ENCODE measurements at regions not wholly inside any gene's neighbourhood (a gene's known extent, or its start where the extent isn't known, plus 50 kb on each side); places are given as distances from the start of the nearest gene placed in this dataset.

DNA sequence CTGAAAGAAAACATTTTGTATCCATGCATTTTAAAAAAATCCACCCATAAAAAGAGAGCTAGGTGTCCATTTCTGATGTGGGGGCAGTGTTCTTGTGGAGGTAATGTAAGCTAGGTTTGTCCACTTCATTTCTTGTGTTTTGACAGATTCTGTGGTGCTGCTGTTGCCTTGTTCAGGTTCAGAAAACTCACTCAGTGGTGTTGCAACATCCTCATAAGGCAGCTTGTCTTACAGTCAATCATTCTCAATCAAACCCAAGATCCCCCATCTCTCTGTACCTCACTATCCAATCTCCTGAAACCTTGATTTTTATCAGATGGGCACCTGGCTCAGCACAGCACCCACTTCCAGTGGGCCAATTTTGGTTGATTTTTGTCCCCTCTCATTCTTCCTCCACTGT, 94.1 kb downstream of the TENT5C start:
- H3K56ac ChIP-seq (ENCODE audit: extremely low read depth, insufficient read depth, low read length), result no peak overlapping the region
- H4K91ac ChIP-seq (ENCODE audit: insufficient read depth, low read depth, low read length), result no peak overlapping the region
- H3K4me3 ChIP-seq (ENCODE audit: insufficient read depth, low read depth, low read length), result no peak overlapping the region
- H2BK120ac ChIP-seq (ENCODE audit: low read depth, low read length), result no peak overlapping the region
- H3K4ac ChIP-seq (ENCODE audit: low read depth, low read length), result 0 out of 2 replicates have a peak overlapping the region, but pooled peaks have one; percentile 20
- no peaks in the 10 kb centered on the region for H3K9me3 ChIP-seq (ENCODE audit: control insufficient read depth, insufficient read depth, low read length)
- no peak overlapping the region for H3K9ac ChIP-seq (ENCODE audit: low read depth, low read length)
- ChIA-PET CTCF (no interaction called here), POLR2A (ENCODE audit: unreplicated experiment) (no interaction called here)
- no peak overlapping the region for H2BK15ac ChIP-seq (ENCODE audit: low read depth, low read length)
- DNase-seq (no peak), ATAC-seq (ENCODE audit: low read depth) (no peak)
- no peak overlapping the region for H2BK5ac ChIP-seq (ENCODE audit: low read depth, low read length, poor library complexity, severe bottlenecking)
- no peaks in the 10 kb centered on the region for H3K36me3 ChIP-seq (ENCODE audit: control insufficient read depth, insufficient read depth, low read length)
- H3K27ac ChIP-seq (ENCODE audit: insufficient read depth, low read length), result no peak overlapping the region
- H2BK20ac ChIP-seq (ENCODE audit: low read depth, low read length), result no peak overlapping the region; the same call in 1 of the 2 replicates
- dilution Hi-C loops (cut with HindIII; ENCODE audit: low sequenced_read_pairs, unreplicated experiment), result no loop called here
- BruUV-seq (replicated peaks), result no TSS peak
- peaks cover 0 to 5% of the 10 kb centered on the region in 2 experiments; a peak in 1 of 4 replicates for H3K79me1 ChIP-seq (ENCODE audit: low read depth in 1 of 2, low read length in 2 of 2)
- H3K9me1 ChIP-seq (ENCODE audit: insufficient read depth, low read length), result peaks cover 11% of the 10 kb centered on the region
- intact Hi-C loops (cut with micrococcal nuclease), result loop anchor here (5.0 kb wide), 1 partner anchor 197 kb away; no protein-coding TSS in a partner anchor
- no peak overlapping the region; the same call in 1 of the 2 replicates for H3K14ac ChIP-seq (replicated peaks; ENCODE audit: low read depth, low read length)
- H3K4me2 ChIP-seq (ENCODE audit: low read depth, low read length), result no peak overlapping the region
- no peak overlapping the region for H4K8ac ChIP-seq (ENCODE audit: low read depth in 2 of 2, low read length in 2 of 2)
- H3K4me1 ChIP-seq (ENCODE audit: control insufficient read depth, insufficient read depth, low read length), result peaks cover 21% of the 10 kb centered on the region
- in situ Hi-C loops (cut with MboI; ENCODE audit: low sequenced_read_pairs), result loop anchor here (5.0 kb wide), 1 partner anchor 93 kb away; the partner anchor contains the start of gene TENT5C
- H4K5ac ChIP-seq (ENCODE audit: low read depth, low read length), result no peak overlapping the region
- no peak overlapping the region for H3K18ac ChIP-seq (ENCODE audit: low read depth, low read length)
- TF ChIP-seq, protein P1, sequence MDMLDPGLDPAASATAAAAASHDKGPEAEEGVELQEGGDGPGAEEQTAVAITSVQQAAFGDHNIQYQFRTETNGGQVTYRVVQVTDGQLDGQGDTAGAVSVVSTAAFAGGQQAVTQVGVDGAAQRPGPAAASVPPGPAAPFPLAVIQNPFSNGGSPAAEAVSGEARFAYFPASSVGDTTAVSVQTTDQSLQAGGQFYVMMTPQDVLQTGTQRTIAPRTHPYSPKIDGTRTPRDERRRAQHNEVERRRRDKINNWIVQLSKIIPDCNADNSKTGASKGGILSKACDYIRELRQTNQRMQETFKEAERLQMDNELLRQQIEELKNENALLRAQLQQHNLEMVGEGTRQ (IDR thresholded peaks at IDR 0.05; ENCODE audit: low read depth, low read length), result no peak
- peak; percentile 38; the same call in 1 of the 2 replicates for TF ChIP-seq CEBPB (IDR thresholded peaks at IDR 0.05; ENCODE audit: low read depth, low read length)
- no peaks in the 10 kb centered on the region for H3K27me3 ChIP-seq (ENCODE audit: control insufficient read depth, insufficient read depth, low read length)
- H2AFZ ChIP-seq (replicated peaks; ENCODE audit: low read length, poor library complexity), result no peak overlapping the region
- H2AK9ac ChIP-seq (replicated peaks; ENCODE audit: low read depth, low read length, poor library complexity), result no peak overlapping the region
- H4K20me1 ChIP-seq (ENCODE audit: insufficient read depth, low read length), result peaks cover 3% of the 10 kb centered on the region; the same call in 1 of the 2 replicates
- no peak overlapping the region for H2AK5ac ChIP-seq (ENCODE audit: low read depth, low read length)
- H3K23ac ChIP-seq (ENCODE audit: low read depth, low read length), result no peak overlapping the region

Data from IMR-90 (cell line).